ENCODE measurements at regions not wholly inside any gene's neighbourhood (a gene's known extent, or its start where the extent isn't known, plus 50 kb on each side); places are given as distances from the start of the nearest gene placed in this dataset.

- H3K27me3 Mint-ChIP-seq = peaks cover 33% of the 10 kb centered on the region
Observed at GRCh38 chr1:221066351-221067001, 187.2 kb downstream of the HLX start.

DNA sequence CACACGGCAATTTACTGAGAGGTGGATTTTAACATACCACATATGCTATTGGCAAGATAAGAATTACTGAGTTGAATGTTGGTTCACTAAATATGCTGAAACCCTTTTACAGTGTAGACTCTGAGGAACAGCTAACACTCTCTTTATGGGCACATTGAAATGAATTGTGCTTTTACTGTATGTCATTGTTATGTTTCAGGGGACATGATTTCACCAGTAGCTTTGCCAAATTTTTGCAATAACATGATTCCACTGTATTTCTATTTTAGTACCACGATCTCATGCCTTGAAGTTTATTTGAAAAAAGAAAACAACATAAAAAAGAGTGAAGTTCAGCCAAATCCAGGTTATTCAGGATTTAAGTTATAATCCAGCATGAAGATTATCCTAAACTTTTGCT is 188.5 kb downstream of the HLX start:
- no peak overlapping the region for H3K4me3 Mint-ChIP-seq
- no peaks in the 10 kb centered on the region for H3K36me3 Mint-ChIP-seq
- H3K4me1 Mint-ChIP-seq (ENCODE audit: unreplicated experiment) = no peaks in the 10 kb centered on the region
- peaks cover 13% of the 10 kb centered on the region for H3K9me3 Mint-ChIP-seq
- TF ChIP-seq, protein P1, sequence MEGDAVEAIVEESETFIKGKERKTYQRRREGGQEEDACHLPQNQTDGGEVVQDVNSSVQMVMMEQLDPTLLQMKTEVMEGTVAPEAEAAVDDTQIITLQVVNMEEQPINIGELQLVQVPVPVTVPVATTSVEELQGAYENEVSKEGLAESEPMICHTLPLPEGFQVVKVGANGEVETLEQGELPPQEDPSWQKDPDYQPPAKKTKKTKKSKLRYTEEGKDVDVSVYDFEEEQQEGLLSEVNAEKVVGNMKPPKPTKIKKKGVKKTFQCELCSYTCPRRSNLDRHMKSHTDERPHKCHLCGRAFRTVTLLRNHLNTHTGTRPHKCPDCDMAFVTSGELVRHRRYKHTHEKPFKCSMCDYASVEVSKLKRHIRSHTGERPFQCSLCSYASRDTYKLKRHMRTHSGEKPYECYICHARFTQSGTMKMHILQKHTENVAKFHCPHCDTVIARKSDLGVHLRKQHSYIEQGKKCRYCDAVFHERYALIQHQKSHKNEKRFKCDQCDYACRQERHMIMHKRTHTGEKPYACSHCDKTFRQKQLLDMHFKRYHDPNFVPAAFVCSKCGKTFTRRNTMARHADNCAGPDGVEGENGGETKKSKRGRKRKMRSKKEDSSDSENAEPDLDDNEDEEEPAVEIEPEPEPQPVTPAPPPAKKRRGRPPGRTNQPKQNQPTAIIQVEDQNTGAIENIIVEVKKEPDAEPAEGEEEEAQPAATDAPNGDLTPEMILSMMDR (conservative IDR thresholded peaks at IDR 0.05) = no peak
- no peak for DNase-seq (ENCODE audit: extremely low spot score, unreplicated experiment)
- H3K27ac Mint-ChIP-seq = no peak overlapping the region
- peaks cover 33% of the 10 kb centered on the region for H3K27me3 Mint-ChIP-seq

More at GRCh38 chr1:221066351-221067001, 187.2 kb downstream of the HLX start:
- H3K9me3 Mint-ChIP-seq = peaks cover 13% of the 10 kb centered on the region
- no peak for DNase-seq (ENCODE audit: extremely low spot score, unreplicated experiment)
- no peak overlapping the region for H3K4me3 Mint-ChIP-seq
- no peak overlapping the region for H3K27ac Mint-ChIP-seq
- no peaks in the 10 kb centered on the region for H3K36me3 Mint-ChIP-seq
- H3K4me1 Mint-ChIP-seq (ENCODE audit: unreplicated experiment) = no peaks in the 10 kb centered on the region
- TF ChIP-seq, protein P1 (conservative IDR thresholded peaks at IDR 0.05) = no peak

GRCh38 chr1:221069178-221069903 is 190.1 kb downstream of the HLX start:
- no peak overlapping the region for H3K27ac Mint-ChIP-seq
- no peaks in the 10 kb centered on the region for H3K4me1 Mint-ChIP-seq (ENCODE audit: unreplicated experiment)
- peaks cover 4% of the 10 kb centered on the region for H3K9me3 Mint-ChIP-seq
- H3K27me3 Mint-ChIP-seq = peaks cover 25% of the 10 kb centered on the region
- TF ChIP-seq, protein P1 (conservative IDR thresholded peaks at IDR 0.05) = no peak
- no peaks in the 10 kb centered on the region for H3K36me3 Mint-ChIP-seq
- DNase-seq (ENCODE audit: extremely low spot score, unreplicated experiment) = no peak
- H3K4me3 Mint-ChIP-seq = no peak overlapping the region

- TF ChIP-seq, protein P1 (conservative IDR thresholded peaks at IDR 0.05) = no peak
- no peaks in the 10 kb centered on the region for H3K4me1 Mint-ChIP-seq (ENCODE audit: unreplicated experiment)
Observed at GRCh38 chr1:221069986-221070385, 190.7 kb downstream of the HLX start.

GRCh38 chr1:221071777-221072176 is 192.5 kb downstream of the HLX start:
- Mint-ChIP-seq H3K27me3 (peaks cover 23% of the 10 kb centered on the region), H3K36me3 (no peaks in the 10 kb centered on the region), H3K4me3 (no peak overlapping the region), H3K27ac (no peak overlapping the region), H3K9me3 (no peaks in the 10 kb centered on the region), H3K4me1 (ENCODE audit: unreplicated experiment) (no peaks in the 10 kb centered on the region)
- TF ChIP-seq, protein P1 (conservative IDR thresholded peaks at IDR 0.05) = no peak
- DNase-seq (ENCODE audit: extremely low spot score, unreplicated experiment) = no peak

More at GRCh38 chr1:221069986-221070385, 190.7 kb downstream of the HLX start:
- no peak overlapping the region for H3K4me3 Mint-ChIP-seq
- peaks cover 21% of the 10 kb centered on the region for H3K27me3 Mint-ChIP-seq
- no peak overlapping the region for H3K27ac Mint-ChIP-seq
- H3K36me3 Mint-ChIP-seq = no peaks in the 10 kb centered on the region
- no peak for DNase-seq (ENCODE audit: extremely low spot score, unreplicated experiment)
- no peaks in the 10 kb centered on the region for H3K9me3 Mint-ChIP-seq

Measured in type B pancreatic cell (in vitro differentiated cells).